ENCODE measurements at regions not wholly inside any gene's neighbourhood (a gene's known extent, or its start where the extent isn't known, plus 50 kb on each side); places are given as distances from the start of the nearest gene placed in this dataset.

GRCh38 chr9:114733816-114734215 lies 51.8 kb upstream of the TEX48 start:
- no peak overlapping the region for H3K4me3 ChIP-seq (ENCODE audit: low read depth in 2 of 2, low read length in 1 of 2)
- peaks cover 19% of the 10 kb centered on the region for H3F3A ChIP-seq (replicated peaks; ENCODE audit: insufficient read depth)
- peak overlapping the region; percentile 42; the same call in 1 of the 2 replicates for H3K4me2 ChIP-seq
- no peaks in the 10 kb centered on the region for H3K79me2 ChIP-seq (ENCODE audit: insufficient read depth)
- peaks cover 0 to 22% of the 10 kb centered on the region in 2 experiments; a peak in 2 of 4 replicates for H3K4me1 ChIP-seq (ENCODE audit: control insufficient read depth in 1 of 2, insufficient read depth in 2 of 2, low read depth in 1 of 2, low read length in 1 of 2)
- peak overlapping the region in 1 of 2 experiments; percentile 85; a peak in 2 of 4 replicates for H3K27ac ChIP-seq (ENCODE audit: low read depth in 2 of 2, low read length in 1 of 2)
- DNase-seq: no peak
- POLR2A ChIA-PET: no interaction called here
- no peaks in the 10 kb centered on the region for H3K9me2 ChIP-seq
- H4K20me1 ChIP-seq (ENCODE audit: insufficient read depth): no peaks in the 10 kb centered on the region
- peak overlapping the region; percentile 35; the same call in 1 of the 2 replicates for H3K9ac ChIP-seq
- no peaks in the 10 kb centered on the region for H3K27me3 ChIP-seq (ENCODE audit: insufficient read depth)
- H3K36me3 ChIP-seq (replicated peaks in 1 of 2; ENCODE audit: control insufficient read depth in 1 of 2, insufficient read depth in 2 of 2, low read length in 1 of 2): no peaks in the 10 kb centered on the region
- H3K9me3 ChIP-seq: no peaks in the 10 kb centered on the region
- 40% methylated on average over 5 of the region's 5 CpGs for WGBS (ENCODE audit: low lambda C conversion rate)
- CTCF ChIA-PET: interaction anchor here (0.8 to 1.6 kb wide), 3 partner anchors 53 to 281 kb away, joined by 3 to 4 read pairs (median 4); no protein-coding TSS in a partner anchor
- no peak overlapping the region for H2AFZ ChIP-seq (ENCODE audit: low read depth)
- TF ChIP-seq RXRA (IDR thresholded peaks at IDR 0.05; ENCODE audit: borderline replicate concordance, low read depth): no peak
- TF ChIP-seq NRF1 (IDR thresholded peaks at IDR 0.05; ENCODE audit: low read depth, low read length): no peak
- TF ChIP-seq GATA2 (CRISPR knock-in tag; IDR thresholded peaks at IDR 0.05): no peak
- TF ChIP-seq USF1 (IDR thresholded peaks at IDR 0.05; ENCODE audit: borderline replicate concordance, low read depth): no peak
- TF ChIP-seq GABPA (IDR thresholded peaks at IDR 0.05; ENCODE audit: low read depth): no peak
- TF ChIP-seq IRF3 (IDR thresholded peaks at IDR 0.05; ENCODE audit: low read depth, low read length): no peak
- TF ChIP-seq RFX5 (IDR thresholded peaks at IDR 0.05; ENCODE audit: low read length): no peak
- TF ChIP-seq SMC3 (IDR thresholded peaks at IDR 0.05; ENCODE audit: low read depth, low read length): no peak
- TF ChIP-seq, protein P1, sequence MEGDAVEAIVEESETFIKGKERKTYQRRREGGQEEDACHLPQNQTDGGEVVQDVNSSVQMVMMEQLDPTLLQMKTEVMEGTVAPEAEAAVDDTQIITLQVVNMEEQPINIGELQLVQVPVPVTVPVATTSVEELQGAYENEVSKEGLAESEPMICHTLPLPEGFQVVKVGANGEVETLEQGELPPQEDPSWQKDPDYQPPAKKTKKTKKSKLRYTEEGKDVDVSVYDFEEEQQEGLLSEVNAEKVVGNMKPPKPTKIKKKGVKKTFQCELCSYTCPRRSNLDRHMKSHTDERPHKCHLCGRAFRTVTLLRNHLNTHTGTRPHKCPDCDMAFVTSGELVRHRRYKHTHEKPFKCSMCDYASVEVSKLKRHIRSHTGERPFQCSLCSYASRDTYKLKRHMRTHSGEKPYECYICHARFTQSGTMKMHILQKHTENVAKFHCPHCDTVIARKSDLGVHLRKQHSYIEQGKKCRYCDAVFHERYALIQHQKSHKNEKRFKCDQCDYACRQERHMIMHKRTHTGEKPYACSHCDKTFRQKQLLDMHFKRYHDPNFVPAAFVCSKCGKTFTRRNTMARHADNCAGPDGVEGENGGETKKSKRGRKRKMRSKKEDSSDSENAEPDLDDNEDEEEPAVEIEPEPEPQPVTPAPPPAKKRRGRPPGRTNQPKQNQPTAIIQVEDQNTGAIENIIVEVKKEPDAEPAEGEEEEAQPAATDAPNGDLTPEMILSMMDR (IDR thresholded peaks at IDR 0.05): no peak
- TF ChIP-seq RCOR1 (IDR thresholded peaks at IDR 0.05; ENCODE audit: low read length): no peak
- TF ChIP-seq SIN3A (IDR thresholded peaks at IDR 0.05; ENCODE audit: borderline replicate concordance, low read depth, low read length): no peak
- TF ChIP-seq, protein P2, sequence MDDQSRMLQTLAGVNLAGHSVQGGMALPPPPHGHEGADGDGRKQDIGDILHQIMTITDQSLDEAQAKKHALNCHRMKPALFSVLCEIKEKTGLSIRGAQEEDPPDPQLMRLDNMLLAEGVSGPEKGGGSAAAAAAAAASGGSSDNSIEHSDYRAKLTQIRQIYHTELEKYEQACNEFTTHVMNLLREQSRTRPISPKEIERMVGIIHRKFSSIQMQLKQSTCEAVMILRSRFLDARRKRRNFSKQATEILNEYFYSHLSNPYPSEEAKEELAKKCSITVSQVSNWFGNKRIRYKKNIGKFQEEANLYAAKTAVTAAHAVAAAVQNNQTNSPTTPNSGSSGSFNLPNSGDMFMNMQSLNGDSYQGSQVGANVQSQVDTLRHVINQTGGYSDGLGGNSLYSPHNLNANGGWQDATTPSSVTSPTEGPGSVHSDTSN (IDR thresholded peaks at IDR 0.05): peak; percentile 91
- TF ChIP-seq, protein P3, sequence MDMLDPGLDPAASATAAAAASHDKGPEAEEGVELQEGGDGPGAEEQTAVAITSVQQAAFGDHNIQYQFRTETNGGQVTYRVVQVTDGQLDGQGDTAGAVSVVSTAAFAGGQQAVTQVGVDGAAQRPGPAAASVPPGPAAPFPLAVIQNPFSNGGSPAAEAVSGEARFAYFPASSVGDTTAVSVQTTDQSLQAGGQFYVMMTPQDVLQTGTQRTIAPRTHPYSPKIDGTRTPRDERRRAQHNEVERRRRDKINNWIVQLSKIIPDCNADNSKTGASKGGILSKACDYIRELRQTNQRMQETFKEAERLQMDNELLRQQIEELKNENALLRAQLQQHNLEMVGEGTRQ (IDR thresholded peaks at IDR 0.05; ENCODE audit: borderline replicate concordance, low read depth, low read length): no peak
- peak; percentile 98 for TF ChIP-seq FOSL2 (IDR thresholded peaks at IDR 0.05; ENCODE audit: borderline replicate concordance, low read depth)
- TF ChIP-seq MXI1 (IDR thresholded peaks at IDR 0.05; ENCODE audit: low read depth, low read length): no peak
- TF ChIP-seq NFIC (IDR thresholded peaks at IDR 0.05; ENCODE audit: borderline replicate concordance): peak; percentile 64; the same call in 1 of the 2 replicates
- no peak for TF ChIP-seq FOXM1 (IDR thresholded peaks at IDR 0.05; ENCODE audit: low read depth)
- peak; percentile 56; the same call in 1 of the 2 replicates for TF ChIP-seq POLR2AphosphoS5 (IDR thresholded peaks at IDR 0.05; ENCODE audit: low read depth, low read length)
- TF ChIP-seq YY1 (IDR thresholded peaks at IDR 0.05; ENCODE audit: low read depth): no peak
- TF ChIP-seq RAD21 (IDR thresholded peaks at IDR 0.05; ENCODE audit: low read length): no peak
- no peak for TF ChIP-seq TAF1 (IDR thresholded peaks at IDR 0.05; ENCODE audit: borderline replicate concordance, low read depth, low read length)
- TF ChIP-seq, protein P4, sequence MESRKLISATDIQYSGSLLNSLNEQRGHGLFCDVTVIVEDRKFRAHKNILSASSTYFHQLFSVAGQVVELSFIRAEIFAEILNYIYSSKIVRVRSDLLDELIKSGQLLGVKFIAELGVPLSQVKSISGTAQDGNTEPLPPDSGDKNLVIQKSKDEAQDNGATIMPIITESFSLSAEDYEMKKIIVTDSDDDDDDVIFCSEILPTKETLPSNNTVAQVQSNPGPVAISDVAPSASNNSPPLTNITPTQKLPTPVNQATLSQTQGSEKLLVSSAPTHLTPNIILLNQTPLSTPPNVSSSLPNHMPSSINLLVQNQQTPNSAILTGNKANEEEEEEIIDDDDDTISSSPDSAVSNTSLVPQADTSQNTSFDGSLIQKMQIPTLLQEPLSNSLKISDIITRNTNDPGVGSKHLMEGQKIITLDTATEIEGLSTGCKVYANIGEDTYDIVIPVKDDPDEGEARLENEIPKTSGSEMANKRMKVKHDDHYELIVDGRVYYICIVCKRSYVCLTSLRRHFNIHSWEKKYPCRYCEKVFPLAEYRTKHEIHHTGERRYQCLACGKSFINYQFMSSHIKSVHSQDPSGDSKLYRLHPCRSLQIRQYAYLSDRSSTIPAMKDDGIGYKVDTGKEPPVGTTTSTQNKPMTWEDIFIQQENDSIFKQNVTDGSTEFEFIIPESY (IDR thresholded peaks at IDR 0.05; ENCODE audit: borderline replicate concordance, low read depth): no peak
